SH-SY5Y (cell line): ENCODE measurements at regions not wholly inside any gene's neighbourhood (a gene's known extent, or its start where the extent isn't known, plus 50 kb on each side); places are given as distances from the start of the nearest gene placed in this dataset.

ENCODE experiments used
- GATA2 ChIP-seq: IDR thresholded peaks from 2 replicates; pipeline ENCODE4 v1.6.1; 2011; ENCODE audit warnings: mild to moderate bottlenecking, low read depth, low read length
- GATA3 ChIP-seq: IDR thresholded peaks from 2 replicates; pipeline ENCODE4 v1.6.1; 2011; ENCODE audit warnings: low read depth, mild to moderate bottlenecking, low read length, moderate library complexity

DNA sequence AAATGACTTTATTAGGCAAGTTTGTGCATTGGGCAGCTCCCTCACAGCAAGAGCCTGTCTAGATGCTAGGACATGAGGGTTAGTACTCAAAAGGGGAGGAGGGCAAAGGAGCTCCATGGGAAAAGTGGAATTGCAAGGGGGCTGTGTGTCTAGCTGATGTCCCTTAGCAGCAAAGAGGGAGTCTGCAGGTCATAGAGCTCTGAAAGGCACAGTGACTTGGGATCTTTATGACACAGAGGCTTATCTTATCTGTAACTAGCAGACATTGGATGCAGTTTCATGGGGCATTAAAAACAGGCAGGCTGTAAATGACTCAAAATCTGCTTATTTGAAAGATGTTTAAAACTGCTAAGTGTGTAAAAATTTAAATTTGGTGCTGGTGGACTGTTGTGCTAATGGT lies 556.2 kb upstream of the FZD8 start:
- no peak for TF ChIP-seq GATA2
- no peak for TF ChIP-seq GATA3
